ENCODE measurements at regions not wholly inside any gene's neighbourhood (a gene's known extent, or its start where the extent isn't known, plus 50 kb on each side); places are given as distances from the start of the nearest gene placed in this dataset.
"Not testable (repeated sequence)": the region's sequence is repeated elsewhere in the genome, so short reads cannot be mapped to it uniquely, and the experiment has no call there.

DNA sequence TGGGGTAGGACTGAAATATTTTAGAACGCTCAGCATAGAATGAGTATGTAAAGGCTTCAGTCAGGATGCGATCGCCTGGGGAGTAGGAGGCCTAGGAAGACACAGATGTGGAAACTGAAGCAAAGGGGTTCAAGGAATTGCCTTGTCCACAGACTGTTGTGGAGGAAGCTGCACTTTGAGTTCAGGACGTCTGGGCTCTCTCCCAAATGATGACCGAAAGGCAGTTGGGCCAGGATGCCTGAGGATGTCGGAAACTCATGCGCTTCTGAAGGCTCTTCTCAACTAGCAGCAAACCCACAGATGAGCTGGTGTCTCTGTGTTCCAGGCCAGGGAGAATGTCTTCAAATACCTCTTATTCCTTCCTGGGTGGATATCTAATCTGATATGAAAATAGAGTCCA is 146.2 kb upstream of the SULF2 start:
- DNase-seq (ENCODE audit: low read depth in 2 of 2) = no peak

DNA sequence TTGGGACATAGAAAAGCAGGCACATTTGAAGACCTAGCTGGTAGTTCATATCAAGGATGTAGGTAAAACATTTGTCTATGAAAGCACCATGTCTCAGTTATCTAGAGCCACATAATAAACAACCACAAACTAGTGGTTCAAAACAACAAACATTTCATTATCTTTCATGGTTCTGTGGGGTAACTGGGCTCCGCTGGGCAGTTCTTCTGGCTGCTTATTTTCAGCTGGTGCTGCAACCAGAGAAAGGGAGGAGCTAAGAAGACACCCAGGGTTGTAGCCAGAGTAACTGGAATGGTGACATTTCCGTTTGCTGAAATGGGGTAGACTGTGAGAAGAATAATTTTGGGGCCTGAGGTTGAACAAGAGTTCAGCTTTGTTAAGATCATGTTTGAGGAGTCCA is 145.7 kb upstream of the SULF2 start:
- no peak for DNase-seq (ENCODE audit: low read depth in 2 of 2)

DNA sequence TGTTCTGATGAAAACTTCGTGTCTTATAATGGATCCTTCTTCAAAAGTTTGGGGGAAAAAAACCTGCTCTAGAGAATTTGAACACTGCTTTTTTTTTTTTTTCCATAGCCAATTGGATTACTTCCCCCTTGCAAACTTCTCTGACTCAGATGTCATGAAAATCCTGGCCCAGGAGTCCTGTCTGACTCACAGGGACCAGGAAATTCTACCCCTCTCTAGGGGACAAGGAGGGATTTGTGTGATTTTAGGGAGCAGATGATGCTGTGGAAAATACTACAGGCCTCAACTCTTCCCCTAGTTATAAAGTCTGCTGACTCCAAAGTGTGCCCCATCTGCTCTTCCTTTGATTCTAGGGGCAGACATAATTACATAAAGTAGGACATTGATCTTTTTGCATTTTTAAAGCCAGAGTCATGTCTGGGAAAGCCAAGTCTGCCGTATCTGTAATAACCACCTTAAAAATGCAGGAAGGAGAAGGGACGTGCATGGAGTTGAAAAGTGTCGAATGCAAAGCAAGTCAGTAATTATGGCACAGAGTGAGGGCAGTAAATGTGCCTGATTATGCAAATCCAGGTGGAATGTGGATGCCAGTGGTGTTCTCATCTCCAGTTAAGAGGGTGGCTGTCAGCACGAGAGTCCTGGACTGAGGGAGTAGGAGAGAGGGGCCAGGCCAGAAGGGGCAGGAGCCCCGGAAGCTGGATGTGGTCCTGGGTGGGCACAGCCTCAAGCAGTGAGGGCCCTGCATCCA is 144.3 kb upstream of the SULF2 start:
- DNase-seq (ENCODE audit: low read depth in 2 of 2) = no peak

DNA sequence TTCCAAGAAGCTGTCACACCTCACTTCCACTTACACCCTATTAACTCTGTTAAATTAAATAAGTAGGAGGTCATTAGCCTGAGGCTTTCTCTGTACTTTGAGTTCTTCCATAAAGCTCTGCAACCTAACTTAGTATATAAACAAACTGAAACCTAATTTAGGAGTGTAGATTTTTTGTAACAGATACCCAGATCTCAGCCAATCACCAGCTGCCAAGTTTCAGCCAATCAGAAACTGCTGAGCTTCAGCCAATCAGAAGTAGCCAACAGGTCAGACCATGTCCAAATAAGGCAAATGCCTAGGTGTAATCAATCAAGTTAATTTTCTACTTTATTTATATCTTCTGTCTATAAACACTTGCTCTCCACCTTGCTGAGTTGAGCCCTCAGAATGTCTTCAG is 142.7 kb upstream of the SULF2 start:
- DNase-seq (ENCODE audit: low read depth in 2 of 2) = no peak

DNA sequence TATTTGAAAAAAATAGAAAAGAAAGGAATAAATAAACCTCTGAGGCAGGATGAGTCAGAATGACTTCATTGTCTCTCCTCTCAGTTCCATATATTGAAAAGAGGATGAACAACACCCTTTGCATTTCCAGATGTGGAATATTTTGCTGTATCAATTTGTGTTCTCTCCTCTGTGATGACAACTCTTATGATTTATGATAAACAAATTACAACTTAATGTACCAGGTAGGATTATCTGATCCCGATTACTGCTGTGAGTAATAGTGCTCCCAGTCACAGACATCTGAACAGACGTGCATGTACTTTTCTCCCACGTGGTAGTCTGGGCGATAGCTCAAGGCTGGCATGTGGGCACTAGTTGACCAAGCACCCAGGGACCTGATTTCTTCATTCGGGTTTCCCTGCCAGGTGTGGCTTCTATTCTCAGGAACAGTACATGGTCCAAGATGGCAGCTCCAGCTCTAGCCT is 142.1 kb upstream of the SULF2 start:
- no peak for DNase-seq (ENCODE audit: low read depth in 2 of 2)

DNA sequence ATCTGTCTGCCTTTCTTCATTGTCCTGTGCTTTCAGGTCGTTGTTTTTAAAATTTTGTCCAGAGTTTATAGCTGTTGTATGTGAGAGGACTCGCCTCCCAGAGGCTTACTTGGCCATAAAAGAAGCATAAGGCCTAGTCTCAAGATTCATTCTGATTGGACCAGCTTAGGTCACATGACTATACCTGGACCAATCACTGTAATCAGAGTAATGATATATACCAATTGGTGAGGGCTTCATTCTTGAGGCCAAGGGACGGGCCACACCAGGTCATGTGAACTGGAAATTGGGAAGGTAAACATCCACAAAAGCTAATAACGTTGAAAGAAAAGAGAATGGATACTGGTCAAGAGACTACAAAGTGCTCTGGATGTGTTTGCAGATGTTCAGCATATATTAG is 141.4 kb upstream of the SULF2 start:
- no peak for DNase-seq (ENCODE audit: low read depth in 2 of 2)

DNA sequence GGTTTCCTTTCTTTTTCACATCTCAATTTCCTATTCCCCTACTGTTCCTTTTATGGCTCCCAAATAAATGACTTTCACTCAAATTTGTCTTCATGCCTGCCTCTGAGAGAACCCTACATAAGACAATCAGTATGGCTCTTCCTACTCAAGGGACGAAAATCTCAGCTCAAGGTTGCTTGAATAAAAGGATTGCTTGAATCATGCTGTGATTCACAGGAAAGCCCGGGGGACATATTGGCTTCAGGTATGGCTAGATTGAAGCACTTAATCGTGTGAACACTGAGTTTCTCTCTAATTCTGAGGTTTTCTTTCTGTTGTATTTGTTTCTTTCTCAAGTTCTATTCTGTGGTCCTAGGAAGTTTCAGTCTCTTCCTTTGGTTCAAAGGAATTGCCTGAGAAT is 140.3 kb upstream of the SULF2 start:
- no peak for DNase-seq (ENCODE audit: low read depth in 2 of 2)

DNA sequence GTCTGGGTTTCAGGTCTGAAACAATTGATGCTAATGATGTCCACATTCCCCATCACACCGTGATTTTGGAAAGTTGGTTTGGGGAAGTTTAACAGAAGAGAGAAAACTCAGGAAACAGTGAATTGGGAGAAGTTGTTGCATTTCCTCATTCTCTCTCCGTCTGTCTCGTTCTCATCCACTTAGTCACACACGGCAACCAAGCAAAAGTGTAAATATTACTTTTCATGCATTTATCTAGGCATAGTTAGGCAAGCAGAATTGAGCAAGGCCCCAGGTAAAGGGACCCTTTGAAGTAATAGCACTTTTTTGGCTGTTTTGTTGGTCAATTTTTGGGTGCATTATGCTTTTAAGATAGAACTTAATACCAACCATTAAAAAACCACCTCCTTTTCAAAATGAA is 137.0 kb upstream of the SULF2 start:
- DNase-seq (ENCODE audit: low read depth in 2 of 2) = no peak

DNA sequence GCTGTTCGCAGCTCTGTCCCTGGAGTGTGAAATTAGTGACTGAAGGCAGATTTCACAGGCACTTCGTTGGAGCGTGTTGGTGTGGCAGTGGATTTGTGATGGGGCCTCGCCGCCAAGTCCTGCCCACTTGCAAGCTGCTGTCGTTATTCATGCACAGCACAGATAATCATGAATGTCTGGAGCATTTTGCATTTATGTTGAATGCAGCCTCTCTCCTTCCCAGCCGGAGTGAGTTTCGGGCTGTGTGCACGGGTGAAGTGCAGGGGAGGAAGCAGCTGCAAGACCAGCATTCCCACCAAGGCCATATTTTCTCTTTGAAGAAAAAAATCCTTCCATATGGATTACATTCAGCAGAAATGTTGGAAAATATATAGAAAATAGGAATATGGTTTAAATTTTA is 136.5 kb upstream of the SULF2 start:
- not testable (repeated sequence) for DNase-seq (ENCODE audit: low read depth in 2 of 2)

DNA sequence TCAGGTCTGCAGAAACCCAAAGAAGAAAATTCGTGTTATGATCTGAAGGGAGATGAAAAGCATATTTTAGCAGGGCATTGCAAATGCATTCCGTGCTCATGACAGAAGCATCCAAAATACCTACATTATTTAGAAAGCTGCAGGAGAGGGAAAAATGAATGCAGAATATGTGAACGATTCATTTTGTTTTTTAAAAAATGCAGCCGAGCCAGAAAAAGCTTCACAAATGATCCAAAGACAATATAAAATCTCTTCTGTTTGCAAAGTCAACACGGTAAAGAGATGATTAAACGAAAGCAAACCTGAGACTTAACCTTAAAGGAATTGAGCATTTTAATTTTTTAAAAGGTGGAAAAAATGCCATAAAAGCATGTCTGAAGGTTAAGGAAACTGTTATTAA is 136.1 kb upstream of the SULF2 start:
- no peak for DNase-seq (ENCODE audit: low read depth in 2 of 2)

DNA sequence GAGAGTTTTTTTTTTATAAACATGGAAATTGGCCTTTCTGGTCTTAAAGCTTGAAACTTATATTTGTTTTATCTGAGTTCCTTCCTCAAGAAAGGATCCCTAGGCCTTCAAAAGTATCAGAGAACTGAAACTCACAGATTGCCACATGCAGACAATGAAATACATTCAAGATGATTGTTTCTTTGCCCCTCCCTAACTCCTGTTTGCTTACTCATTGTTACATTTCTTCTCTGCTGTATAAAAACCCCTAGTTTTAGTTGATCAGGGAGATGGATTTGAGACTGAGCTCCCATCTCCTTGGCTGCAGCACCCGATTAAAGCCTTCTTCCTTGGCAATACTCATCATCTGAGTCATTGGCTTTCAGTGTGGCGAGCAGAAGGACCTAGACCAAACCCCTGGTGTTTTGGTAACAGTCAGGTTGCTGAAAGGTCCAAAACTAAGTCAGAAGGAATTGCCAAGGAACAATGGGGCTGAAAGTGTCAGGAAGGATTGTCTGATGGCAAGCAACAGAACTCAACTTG is 132.3 kb upstream of the SULF2 start:
- no peak for DNase-seq (ENCODE audit: low read depth in 2 of 2)

DNA sequence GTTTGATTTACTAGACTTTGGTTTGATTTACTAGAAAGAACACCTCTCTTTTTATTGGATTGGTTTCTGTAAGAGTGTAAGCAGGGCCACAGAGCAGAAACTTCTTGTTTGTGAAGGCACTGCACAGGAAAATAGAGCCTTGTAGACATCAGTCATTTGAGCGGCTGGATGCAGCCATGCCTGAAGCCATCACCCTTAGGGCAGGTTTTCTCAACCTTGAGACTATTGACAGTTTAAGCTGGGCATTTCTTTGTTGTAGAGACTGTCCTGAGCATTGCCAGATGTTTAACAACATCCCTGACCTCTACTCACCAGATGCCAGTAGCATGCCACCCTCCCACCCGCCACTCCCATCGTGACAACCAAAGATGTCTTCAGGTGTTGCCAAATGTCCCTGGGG is 130.2 kb upstream of the SULF2 start:
- no peak for DNase-seq (ENCODE audit: low read depth in 2 of 2)

DNA sequence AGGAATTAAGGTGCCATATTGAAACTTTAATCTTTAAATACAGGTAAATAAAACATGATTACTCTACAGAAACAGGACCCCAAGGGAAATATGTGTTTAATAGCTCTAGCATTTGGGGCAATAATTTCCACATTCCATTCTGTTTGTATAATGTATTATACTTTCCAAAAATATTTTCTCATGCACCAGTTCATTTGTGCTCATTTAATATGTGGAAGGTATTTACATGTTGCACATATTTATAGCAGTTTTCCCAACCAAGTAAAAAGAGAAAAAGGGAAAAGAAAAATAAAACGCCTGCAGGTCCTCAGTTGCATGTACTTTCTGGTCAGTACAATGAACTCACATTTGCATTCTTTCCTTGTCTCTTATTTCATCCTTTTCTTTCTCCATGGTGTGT is 129.5 kb upstream of the SULF2 start:
- no peak for DNase-seq (ENCODE audit: low read depth in 2 of 2)

DNA sequence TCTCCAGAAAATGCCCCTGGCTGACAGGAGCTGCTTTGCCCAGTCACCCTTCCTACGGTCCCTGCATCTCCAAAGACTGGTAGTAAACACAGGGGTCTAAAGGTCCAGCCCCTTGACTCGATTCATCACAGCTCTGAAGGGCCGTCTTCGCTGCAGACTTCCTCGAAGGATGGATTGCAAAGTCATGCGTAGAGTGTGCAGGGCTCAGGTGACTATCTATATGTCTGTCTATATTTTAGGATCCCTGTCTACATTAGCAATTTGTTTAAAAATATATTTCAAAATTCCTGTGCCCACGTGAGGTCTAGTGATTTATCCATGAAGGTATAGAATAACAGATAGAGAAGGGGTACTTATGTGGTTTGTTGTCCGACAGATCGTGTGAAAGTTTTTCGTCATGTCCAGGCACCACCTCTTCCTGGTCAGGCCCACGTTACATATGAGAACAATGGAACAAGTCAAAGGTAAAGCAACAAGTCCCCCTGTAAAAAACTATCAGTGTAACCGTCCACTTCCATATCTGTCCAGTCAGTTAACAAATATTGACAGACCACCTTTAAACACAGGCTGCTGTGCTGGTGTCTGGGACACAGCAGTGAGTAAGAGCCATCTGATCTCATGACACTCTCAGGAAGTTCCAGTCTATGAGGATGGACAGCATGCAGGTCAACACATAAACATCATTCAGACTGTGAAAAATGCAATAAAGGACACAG is 127.7 kb upstream of the SULF2 start:
- not testable (repeated sequence) for DNase-seq (ENCODE audit: low read depth in 2 of 2)

DNA sequence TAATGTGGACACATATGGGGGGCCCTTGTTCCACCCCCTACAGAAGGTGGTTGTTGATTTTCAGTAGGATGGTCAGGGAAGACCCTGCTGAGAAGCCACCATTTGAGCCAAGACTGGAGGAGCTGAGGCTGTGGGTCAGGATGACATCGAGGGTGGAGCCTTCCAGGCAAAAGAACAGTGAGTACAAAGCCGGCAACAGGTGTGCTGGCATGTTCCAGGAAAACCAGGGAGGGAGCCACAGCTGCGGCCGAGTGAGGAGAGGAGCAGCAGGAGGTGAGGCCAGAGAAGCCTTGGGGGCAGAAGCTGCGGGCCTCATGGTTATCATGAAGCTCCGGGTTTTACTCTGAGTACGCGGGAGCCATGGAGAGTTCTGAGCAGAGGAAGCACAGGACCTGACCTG is 126.9 kb upstream of the SULF2 start:
- not testable (repeated sequence) for DNase-seq (ENCODE audit: low read depth in 2 of 2)

DNA sequence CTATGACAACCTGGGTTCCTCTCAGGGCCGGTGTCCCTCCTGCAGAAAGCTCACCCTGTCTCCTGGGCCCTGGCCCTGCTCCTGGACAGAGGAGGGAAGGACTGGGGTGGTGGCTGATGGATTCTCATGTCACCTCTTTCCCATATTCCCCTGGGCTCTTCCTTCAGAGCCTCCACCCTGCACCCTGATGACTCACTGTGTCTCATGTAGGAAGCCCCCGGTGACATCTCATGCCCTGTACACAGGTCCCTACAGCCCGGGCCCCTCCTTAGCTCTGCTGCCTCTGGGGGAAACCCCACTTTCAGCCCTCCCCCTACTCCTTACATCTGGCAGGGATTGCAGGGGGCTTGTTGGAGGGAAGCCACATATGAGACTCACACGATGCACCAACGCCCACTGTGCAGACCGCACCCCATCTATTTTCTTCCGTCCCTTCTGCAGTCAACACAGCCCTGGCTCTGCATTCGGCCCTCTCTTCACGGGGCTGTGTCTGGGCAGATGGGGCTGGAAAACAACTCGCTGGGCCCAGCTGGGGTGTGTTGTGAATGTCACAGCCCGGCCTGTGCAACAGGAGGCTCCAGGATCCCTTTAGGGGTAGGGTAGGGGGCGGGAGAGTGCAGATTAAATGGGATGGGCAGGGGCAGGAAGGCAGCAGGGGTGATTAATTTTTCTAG is 124.6 kb upstream of the SULF2 start:
- not testable (repeated sequence) for DNase-seq (ENCODE audit: low read depth in 2 of 2)

DNA sequence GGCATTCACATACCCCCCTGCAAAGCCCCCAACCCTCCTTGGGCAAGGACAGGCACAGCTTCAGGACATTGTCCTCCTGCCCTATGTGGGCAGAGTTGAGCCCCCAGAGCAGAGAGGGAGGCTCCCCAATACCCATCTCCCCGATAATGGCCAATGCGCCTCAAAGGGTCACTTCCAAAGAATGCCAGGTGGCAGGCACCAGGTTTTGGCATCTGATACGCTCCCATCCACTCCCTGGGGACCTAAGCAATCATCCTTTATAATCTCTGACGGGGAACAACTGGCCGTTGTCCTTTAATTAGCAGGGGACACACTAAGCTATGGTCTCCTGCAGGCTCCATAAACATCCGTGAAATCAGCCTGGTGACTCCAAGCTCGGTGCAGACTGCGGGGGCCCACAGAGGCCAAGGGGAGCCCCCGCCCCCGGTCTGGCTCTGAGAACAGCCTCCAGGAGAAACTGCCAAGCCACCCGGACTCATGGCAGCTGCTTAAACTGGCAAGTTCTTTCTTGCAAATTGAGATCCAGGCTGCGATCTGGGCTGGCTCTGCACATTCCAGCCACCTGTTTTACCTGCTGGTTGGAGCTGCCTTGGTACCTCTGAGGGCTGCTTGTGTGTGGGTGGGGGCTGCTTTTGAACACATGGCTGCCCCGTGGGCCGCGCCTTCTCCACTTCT is 123.2 kb upstream of the SULF2 start:
- not testable (repeated sequence) for DNase-seq (ENCODE audit: low read depth in 2 of 2)

DNA sequence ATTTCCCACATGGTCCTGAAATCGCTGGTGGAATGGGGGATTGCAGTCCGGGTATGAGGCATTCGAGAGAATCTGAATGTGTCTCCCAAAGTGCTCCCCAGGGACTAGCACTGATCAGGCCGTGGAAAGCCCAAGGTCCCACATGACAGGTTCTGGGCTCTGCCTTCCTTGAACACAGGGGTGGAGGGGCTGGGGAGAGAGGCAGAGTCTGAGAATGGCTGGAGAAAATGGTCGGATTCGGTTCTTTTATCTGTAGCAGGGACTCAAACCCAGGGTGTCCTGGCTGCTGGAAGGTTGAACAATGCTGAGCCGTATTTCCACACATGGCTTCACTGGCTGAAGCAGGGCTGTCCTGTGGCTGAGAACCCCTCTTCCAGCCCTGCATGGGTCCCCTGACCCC is 122.7 kb upstream of the SULF2 start:
- DNase-seq (ENCODE audit: low read depth in 2 of 2) = not testable (repeated sequence)

DNA sequence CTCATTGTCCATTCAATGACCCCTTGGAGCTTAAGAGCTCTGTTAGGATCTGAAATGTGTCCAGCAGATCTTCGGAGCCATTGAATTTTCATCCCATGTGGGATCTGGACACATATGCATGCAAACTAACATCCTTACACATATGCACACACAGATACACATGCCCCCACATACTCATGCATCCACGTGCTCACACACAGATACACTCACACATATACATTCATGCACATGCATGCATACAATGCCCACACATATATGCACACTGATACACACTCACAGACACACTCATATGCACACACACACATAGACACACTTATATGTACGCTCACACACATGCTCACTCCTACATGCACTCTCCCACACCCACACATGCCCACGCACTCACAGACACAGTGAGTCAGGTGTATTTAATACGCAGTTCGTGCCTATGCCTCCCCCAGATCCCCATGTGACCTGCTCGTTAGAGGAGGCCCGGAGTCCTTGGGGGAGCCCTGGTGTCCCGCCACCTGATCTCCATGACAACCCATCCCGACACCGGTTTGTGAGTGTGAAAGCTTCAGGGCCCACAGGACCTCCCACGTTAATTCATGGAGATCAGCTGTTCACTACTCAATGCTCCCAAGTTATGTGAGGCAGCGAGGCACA is 121.9 kb upstream of the SULF2 start:
- no peak for DNase-seq (ENCODE audit: low read depth in 2 of 2)

DNA sequence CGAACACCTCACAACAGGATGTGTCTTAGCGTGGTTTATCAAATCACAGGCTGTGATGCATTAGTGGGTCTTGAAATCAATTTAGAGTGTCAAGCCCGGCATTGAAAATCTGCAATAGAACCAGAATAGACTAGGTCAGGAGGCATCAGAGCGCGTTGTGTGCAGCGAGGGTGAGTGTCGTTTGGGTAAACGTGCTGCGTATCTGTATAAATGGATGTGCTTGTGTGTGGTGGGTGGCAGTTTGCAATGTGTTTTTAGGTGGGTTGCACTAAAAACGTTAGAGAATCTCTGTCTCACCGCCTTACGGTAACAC is 121.0 kb upstream of the SULF2 start:
- no peak for DNase-seq (ENCODE audit: low read depth in 2 of 2)

DNA sequence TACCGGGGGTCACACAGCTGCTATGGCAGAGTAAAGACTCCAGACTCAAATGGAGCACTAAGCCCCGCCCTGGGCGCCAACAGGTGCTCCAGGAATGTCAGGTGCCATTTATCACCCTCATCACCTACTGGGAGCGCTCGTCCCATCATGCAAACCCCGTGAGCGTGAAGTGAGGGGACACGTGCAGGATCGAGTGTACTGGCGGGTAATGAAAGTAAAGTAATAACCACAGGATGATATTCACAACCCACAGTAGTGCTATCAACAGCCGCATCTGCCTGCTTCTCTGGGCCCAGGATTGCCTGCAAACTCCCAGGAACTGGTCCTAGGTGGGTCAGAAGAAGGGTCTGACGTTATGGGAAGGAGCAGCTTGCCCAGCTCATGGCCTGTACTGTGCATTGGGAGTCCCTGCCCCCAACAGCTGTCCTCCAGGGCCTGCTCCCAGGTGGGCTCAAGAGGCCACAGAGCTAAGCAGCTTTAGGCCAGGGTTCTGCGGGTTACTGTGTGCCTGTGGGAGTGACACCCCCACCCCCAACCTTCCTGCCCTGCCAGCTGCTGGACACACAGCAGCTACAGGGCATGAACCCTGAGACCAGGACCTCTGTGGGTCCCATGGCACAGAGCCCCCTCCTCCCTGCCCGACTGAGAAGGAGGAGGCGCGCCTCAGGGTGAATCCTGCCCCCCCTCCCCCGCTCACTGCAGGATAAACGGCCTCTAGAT is 120.5 kb upstream of the SULF2 start:
- DNase-seq (ENCODE audit: low read depth in 2 of 2) = no peak
